HEK293 (cell line): ENCODE measurements at regions not wholly inside any gene's neighbourhood (a gene's known extent, or its start where the extent isn't known, plus 50 kb on each side); places are given as distances from the start of the nearest gene placed in this dataset.

Experiments
- PRDM10 ChIP-seq: fragments of 450-650 bp; formaldehyde crosslinking; IDR thresholded peaks from 2 replicates; pipeline ENCODE4 v1.5.1; 2016; ENCODE audit warnings: missing biosample characterization, missing genetic modification characterization
- RBAK ChIP-seq: fragments of 450-650 bp; formaldehyde crosslinking; IDR thresholded peaks from 2 replicates; pipeline ENCODE4 v1.5.1; 2016; ENCODE audit warnings: missing biosample characterization, missing genetic modification characterization
- ZNF184 ChIP-seq: fragments of 450-650 bp; IDR thresholded peaks from 2 replicates; pipeline ENCODE4 v1.5.1; 2018; ENCODE audit warnings: missing biosample characterization, mild to moderate bottlenecking, missing genetic modification characterization
- ZNF776 ChIP-seq: fragments of 450-650 bp; formaldehyde crosslinking; IDR thresholded peaks from 2 replicates; pipeline ENCODE4 v1.5.0; 2017; ENCODE audit warnings: missing biosample characterization, missing genetic modification characterization, borderline replicate concordance
- ZNF830 ChIP-seq: fragments of 450-650 bp; IDR thresholded peaks from 2 replicates; pipeline ENCODE4 v1.5.0; 2018; ENCODE audit warnings: missing biosample characterization, missing genetic modification characterization, low read depth, mild to moderate bottlenecking, moderate library complexity
- ZNF843 ChIP-seq: fragments of 450-650 bp; formaldehyde crosslinking; IDR thresholded peaks from 2 replicates; pipeline ENCODE4 v1.5.1; 2016; ENCODE audit warnings: missing biosample characterization, missing genetic modification characterization
- ZSCAN23 ChIP-seq: fragments of 450-650 bp; formaldehyde crosslinking; IDR thresholded peaks from 2 replicates; pipeline ENCODE4 v1.5.1; 2016; ENCODE audit warnings: missing biosample characterization, missing genetic modification characterization
- TF ChIP-seq, protein P1 (sequence below): fragments of 450-650 bp; formaldehyde crosslinking; IDR thresholded peaks from 2 replicates; pipeline ENCODE4 v1.5.1; 2016; ENCODE audit warnings: missing biosample characterization, missing genetic modification characterization
- TF ChIP-seq, protein P2 (sequence below): fragments of 450-650 bp; formaldehyde crosslinking; IDR thresholded peaks from 2 replicates; pipeline ENCODE4 v1.5.1; 2016; ENCODE audit warnings: missing biosample characterization, missing genetic modification characterization
- TF ChIP-seq, protein P3 (sequence below): fragments of 450-650 bp; formaldehyde crosslinking; IDR thresholded peaks from 2 replicates; pipeline ENCODE4 v1.5.1; 2016; ENCODE audit warnings: missing biosample characterization, missing genetic modification characterization
- TF ChIP-seq, protein P4 (sequence below): fragments of 450-650 bp; formaldehyde crosslinking; conservative IDR thresholded peaks from 2 replicates; pipeline ENCODE4 v1.5.1; 2016; ENCODE audit warnings: low read depth, missing biosample characterization, missing genetic modification characterization
- TF ChIP-seq, protein P5 (sequence below): fragments of 450-650 bp; formaldehyde crosslinking; IDR thresholded peaks from 2 replicates; pipeline ENCODE4 v1.5.1; 2016; ENCODE audit warnings: missing biosample characterization, missing genetic modification characterization

DNA sequence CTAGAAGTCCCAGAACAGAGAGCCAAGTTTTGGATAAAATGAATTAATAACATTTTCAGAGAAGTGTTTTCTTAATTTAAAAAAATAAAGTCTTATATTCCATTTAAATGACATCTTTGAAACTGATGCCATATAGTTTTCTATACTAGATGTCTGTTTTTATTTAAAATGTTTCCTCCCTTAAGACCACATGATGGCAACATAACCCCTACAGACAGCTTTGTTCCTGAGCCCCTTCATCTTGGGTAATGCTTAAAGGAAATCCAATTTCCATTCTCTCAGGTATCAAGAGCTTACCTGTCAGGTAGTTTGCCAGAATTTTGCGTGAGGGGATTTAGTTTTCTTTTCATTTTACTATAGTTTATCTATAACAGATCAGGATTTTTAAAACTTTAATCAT, 181.4 kb upstream of the UGT8 start:
- TF ChIP-seq PRDM10: no peak
- no peak for TF ChIP-seq ZNF830 (tag by site-specific recombination)
- TF ChIP-seq ZNF184 (tag by site-specific recombination): no peak
- TF ChIP-seq ZSCAN23: no peak
- TF ChIP-seq RBAK (tag by site-specific recombination): no peak
- TF ChIP-seq, protein P1, sequence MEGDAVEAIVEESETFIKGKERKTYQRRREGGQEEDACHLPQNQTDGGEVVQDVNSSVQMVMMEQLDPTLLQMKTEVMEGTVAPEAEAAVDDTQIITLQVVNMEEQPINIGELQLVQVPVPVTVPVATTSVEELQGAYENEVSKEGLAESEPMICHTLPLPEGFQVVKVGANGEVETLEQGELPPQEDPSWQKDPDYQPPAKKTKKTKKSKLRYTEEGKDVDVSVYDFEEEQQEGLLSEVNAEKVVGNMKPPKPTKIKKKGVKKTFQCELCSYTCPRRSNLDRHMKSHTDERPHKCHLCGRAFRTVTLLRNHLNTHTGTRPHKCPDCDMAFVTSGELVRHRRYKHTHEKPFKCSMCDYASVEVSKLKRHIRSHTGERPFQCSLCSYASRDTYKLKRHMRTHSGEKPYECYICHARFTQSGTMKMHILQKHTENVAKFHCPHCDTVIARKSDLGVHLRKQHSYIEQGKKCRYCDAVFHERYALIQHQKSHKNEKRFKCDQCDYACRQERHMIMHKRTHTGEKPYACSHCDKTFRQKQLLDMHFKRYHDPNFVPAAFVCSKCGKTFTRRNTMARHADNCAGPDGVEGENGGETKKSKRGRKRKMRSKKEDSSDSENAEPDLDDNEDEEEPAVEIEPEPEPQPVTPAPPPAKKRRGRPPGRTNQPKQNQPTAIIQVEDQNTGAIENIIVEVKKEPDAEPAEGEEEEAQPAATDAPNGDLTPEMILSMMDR (tag by site-specific recombination): no peak
- TF ChIP-seq, protein P2, sequence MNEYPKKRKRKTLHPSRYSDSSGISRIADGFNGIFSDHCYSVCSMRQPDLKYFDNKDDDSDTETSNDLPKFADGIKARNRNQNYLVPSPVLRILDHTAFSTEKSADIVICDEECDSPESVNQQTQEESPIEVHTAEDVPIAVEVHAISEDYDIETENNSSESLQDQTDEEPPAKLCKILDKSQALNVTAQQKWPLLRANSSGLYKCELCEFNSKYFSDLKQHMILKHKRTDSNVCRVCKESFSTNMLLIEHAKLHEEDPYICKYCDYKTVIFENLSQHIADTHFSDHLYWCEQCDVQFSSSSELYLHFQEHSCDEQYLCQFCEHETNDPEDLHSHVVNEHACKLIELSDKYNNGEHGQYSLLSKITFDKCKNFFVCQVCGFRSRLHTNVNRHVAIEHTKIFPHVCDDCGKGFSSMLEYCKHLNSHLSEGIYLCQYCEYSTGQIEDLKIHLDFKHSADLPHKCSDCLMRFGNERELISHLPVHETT (tag by site-specific recombination): no peak
- no peak for TF ChIP-seq ZNF776 (tag by site-specific recombination)
- no peak for TF ChIP-seq ZNF843 (tag by site-specific recombination)
- TF ChIP-seq, protein P3, sequence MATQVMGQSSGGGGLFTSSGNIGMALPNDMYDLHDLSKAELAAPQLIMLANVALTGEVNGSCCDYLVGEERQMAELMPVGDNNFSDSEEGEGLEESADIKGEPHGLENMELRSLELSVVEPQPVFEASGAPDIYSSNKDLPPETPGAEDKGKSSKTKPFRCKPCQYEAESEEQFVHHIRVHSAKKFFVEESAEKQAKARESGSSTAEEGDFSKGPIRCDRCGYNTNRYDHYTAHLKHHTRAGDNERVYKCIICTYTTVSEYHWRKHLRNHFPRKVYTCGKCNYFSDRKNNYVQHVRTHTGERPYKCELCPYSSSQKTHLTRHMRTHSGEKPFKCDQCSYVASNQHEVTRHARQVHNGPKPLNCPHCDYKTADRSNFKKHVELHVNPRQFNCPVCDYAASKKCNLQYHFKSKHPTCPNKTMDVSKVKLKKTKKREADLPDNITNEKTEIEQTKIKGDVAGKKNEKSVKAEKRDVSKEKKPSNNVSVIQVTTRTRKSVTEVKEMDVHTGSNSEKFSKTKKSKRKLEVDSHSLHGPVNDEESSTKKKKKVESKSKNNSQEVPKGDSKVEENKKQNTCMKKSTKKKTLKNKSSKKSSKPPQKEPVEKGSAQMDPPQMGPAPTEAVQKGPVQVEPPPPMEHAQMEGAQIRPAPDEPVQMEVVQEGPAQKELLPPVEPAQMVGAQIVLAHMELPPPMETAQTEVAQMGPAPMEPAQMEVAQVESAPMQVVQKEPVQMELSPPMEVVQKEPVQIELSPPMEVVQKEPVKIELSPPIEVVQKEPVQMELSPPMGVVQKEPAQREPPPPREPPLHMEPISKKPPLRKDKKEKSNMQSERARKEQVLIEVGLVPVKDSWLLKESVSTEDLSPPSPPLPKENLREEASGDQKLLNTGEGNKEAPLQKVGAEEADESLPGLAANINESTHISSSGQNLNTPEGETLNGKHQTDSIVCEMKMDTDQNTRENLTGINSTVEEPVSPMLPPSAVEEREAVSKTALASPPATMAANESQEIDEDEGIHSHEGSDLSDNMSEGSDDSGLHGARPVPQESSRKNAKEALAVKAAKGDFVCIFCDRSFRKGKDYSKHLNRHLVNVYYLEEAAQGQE: no peak
- TF ChIP-seq, protein P4, sequence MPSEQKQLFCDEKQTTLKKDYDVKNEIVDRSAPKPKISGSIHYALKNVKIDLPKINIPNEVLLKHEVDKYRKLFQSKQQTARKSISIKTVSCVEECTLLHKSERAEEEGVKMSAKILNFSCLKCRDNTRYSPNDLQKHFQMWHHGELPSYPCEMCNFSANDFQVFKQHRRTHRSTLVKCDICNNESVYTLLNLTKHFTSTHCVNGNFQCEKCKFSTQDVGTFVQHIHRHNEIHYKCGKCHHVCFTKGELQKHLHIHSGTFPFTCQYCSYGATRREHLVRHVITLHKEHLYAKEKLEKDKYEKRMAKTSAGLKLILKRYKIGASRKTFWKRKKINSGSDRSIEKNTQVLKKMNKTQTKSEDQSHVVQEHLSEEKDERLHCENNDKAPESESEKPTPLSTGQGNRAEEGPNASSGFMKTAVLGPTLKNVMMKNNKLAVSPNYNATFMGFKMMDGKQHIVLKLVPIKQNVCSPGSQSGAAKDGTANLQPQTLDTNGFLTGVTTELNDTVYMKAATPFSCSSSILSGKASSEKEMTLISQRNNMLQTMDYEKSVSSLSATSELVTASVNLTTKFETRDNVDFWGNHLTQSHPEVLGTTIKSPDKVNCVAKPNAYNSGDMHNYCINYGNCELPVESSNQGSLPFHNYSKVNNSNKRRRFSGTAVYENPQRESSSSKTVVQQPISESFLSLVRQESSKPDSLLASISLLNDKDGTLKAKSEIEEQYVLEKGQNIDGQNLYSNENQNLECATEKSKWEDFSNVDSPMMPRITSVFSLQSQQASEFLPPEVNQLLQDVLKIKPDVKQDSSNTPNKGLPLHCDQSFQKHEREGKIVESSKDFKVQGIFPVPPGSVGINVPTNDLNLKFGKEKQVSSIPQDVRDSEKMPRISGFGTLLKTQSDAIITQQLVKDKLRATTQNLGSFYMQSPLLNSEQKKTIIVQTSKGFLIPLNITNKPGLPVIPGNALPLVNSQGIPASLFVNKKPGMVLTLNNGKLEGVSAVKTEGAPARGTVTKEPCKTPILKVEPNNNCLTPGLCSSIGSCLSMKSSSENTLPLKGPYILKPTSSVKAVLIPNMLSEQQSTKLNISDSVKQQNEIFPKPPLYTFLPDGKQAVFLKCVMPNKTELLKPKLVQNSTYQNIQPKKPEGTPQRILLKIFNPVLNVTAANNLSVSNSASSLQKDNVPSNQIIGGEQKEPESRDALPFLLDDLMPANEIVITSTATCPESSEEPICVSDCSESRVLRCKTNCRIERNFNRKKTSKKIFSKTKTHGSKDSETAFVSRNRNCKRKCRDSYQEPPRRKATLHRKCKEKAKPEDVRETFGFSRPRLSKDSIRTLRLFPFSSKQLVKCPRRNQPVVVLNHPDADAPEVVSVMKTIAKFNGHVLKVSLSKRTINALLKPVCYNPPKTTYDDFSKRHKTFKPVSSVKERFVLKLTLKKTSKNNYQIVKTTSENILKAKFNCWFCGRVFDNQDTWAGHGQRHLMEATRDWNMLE (tag by site-specific recombination): no peak
- TF ChIP-seq, protein P5, sequence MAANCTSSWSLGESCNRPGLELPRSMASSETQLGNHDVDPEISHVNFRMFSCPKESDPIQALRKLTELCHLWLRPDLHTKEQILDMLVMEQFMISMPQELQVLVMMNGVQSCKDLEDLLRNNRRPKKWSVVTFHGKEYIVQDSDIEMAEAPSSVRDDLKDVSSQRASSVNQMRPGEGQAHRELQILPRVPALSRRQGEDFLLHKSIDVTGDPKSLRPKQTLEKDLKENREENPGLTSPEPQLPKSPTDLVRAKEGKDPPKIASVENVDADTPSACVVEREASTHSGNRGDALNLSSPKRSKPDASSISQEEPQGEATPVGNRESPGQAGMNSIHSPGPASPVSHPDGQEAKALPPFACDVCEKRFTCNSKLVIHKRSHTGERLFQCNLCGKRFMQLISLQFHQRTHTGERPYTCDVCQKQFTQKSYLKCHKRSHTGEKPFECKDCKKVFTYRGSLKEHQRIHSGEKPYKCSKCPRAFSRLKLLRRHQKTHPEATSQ: no peak
